HS-5 (cell line): ENCODE measurements at regions not wholly inside any gene's neighbourhood (a gene's known extent, or its start where the extent isn't known, plus 50 kb on each side); places are given as distances from the start of the nearest gene placed in this dataset.

Experiments used
- DNase-seq: peaks from one replicate; pipeline ENCODE4 v3.0.0-alpha.2; 2012; ENCODE audit warnings: low read depth

- DNase-seq, result no peak
Observed at GRCh38 chr3:124404621-124405020, 325.6 kb upstream of the UMPS start.

GRCh38 chr3:124407260-124407659 is 323.0 kb upstream of the UMPS start:
- no peak for DNase-seq

GRCh38 chr3:124409650-124410275 is 320.5 kb upstream of the UMPS start:
- DNase-seq, result peak; percentile 41

GRCh38 chr3:124410471-124410870 is 319.8 kb upstream of the UMPS start:
- no peak for DNase-seq

- no peak for DNase-seq
Observed at GRCh38 chr3:124411728-124412127, 318.5 kb upstream of the UMPS start.

- no peak for DNase-seq
Observed at GRCh38 chr3:124412644-124413043, 317.6 kb upstream of the UMPS start.

- no peak for DNase-seq
Observed at GRCh38 chr3:124413393-124413792, 316.9 kb upstream of the UMPS start.

- no peak for DNase-seq
Observed at GRCh38 chr3:124413989-124414598, 316.2 kb upstream of the UMPS start.

GRCh38 chr3:124415446-124415960 is 314.7 kb upstream of the UMPS start:
- DNase-seq, result no peak

GRCh38 chr3:124419303-124419702 is 310.9 kb upstream of the UMPS start:
- DNase-seq, result no peak

- no peak for DNase-seq
Observed at GRCh38 chr3:124420392-124420791, 309.9 kb upstream of the UMPS start.

GRCh38 chr3:124422805-124423204 is 307.4 kb upstream of the UMPS start:
- DNase-seq, result no peak

- DNase-seq, result no peak
Observed at GRCh38 chr3:124424396-124424795, 305.9 kb upstream of the UMPS start.

GRCh38 chr3:124425972-124426371 is 304.3 kb upstream of the UMPS start:
- no peak for DNase-seq

- no peak for DNase-seq
Observed at GRCh38 chr3:124428372-124429128, 301.7 kb upstream of the UMPS start.

GRCh38 chr3:124429129-124429815 is 301.0 kb upstream of the UMPS start:
- peak; percentile 51 for DNase-seq

GRCh38 chr3:124431331-124431994 is 298.8 kb upstream of the UMPS start:
- DNase-seq, result no peak

- DNase-seq, result no peak
Observed at GRCh38 chr3:124434176-124434575, 296.1 kb upstream of the UMPS start.

- no peak for DNase-seq
Observed at GRCh38 chr3:124435467-124435866, 294.8 kb upstream of the UMPS start.

GRCh38 chr3:124438813-124439212 is 291.4 kb upstream of the UMPS start:
- no peak for DNase-seq

- no peak for DNase-seq
Observed at GRCh38 chr3:124439603-124440002, 290.6 kb upstream of the UMPS start.

- no peak for DNase-seq
Observed at GRCh38 chr3:124441766-124442165, 288.5 kb upstream of the UMPS start.
